ENCODE measurements at regions not wholly inside any gene's neighbourhood (a gene's known extent, or its start where the extent isn't known, plus 50 kb on each side); places are given as distances from the start of the nearest gene placed in this dataset.

DNA sequence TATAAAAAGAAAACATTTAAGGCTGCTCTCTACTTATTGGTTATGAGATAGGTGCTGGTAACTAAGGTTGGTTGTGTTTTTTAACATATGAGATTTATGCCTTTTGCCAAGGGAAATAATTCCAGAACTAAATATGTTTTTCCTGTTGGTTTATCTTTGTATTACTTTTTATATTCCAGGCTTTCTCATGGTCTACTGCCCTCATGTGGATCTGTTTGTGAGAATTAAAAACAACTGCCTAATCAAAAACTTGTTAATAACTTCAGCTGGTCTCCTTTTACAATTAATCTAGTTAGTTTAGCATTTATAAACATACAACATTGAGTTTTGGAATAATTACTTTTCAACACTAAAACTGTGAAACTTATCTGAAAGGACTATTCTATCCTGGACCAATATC, 1208.3 kb downstream of the ADGRL3 start:
- Mint-ChIP-seq H3K27ac (no peak overlapping the region), H3K36me3 (peaks cover 4 to 6% of the 10 kb centered on the region in 2 donors), H3K9me3 (peaks cover 15 to 19% of the 10 kb centered on the region in 2 donors)
- DNase-seq (ENCODE audit: low spot score in 2 of 2): no peak
- ATAC-seq: no peak

DNA sequence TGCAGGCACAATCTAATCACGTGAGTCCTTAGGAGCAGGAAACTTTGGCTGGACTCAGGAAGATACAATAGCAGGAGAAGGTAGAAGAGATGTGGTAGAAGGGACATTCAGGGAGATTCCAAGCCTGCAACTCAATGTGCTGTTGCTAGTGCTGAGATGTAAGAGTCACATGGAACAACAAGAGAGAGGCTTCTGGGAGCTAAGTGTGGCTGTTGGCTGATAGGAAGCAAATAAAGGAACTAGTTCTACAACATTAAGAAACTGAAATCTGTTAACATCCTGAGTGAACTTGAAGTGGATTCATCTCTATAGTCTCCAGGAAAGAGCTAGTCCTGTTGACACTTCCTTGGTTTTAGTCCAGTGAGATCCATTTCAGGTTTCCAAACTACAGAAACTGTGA, 1207.4 kb downstream of the ADGRL3 start:
- ATAC-seq (no peak), DNase-seq (ENCODE audit: low spot score in 2 of 2) (no peak)
- H3K27ac Mint-ChIP-seq: no peak overlapping the region
- H3K9me3 Mint-ChIP-seq: peaks cover 15 to 19% of the 10 kb centered on the region in 2 donors
- peaks cover 4 to 6% of the 10 kb centered on the region in 2 donors for H3K36me3 Mint-ChIP-seq

DNA sequence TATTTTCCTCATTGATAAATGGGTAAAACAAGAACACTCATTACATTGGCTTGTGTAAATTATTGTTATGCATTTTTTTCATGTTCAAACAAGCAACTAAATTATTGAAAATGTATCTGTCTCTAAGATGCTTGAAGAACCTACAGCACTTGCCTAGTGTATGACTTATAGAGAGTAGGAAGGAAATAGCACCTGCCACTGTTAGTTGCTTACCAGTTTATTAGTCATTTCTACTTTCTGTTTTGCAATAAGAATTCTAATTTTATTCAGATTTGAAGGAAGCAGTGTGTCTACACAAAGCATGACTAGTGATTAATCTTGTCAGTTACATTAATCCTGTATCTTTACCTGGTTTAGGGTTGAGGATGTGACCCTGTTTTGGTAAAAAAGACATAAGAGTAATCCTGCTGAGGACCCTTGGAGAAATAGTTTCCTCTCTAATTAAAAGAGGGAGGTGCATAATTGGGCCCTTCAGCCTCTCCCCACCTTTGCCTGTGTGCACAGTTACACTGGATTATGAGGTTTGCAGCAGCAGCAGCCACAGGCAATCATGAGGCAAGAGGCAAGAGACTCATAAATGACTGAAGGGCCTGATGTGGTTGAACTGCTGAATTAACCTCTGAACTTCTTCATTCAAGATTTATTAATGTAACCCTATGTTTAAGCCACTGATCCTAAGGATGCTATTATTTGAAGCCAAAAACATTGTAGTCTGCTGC, 1202.1 kb downstream of the ADGRL3 start:
- H3K36me3 Mint-ChIP-seq: peaks cover 2 to 6% of the 10 kb centered on the region in 2 donors
- ATAC-seq (no peak), DNase-seq (ENCODE audit: low spot score in 2 of 2) (no peak)
- peaks cover 15 to 20% of the 10 kb centered on the region in 2 donors for H3K9me3 Mint-ChIP-seq
- no peak overlapping the region for H3K27ac Mint-ChIP-seq

DNA sequence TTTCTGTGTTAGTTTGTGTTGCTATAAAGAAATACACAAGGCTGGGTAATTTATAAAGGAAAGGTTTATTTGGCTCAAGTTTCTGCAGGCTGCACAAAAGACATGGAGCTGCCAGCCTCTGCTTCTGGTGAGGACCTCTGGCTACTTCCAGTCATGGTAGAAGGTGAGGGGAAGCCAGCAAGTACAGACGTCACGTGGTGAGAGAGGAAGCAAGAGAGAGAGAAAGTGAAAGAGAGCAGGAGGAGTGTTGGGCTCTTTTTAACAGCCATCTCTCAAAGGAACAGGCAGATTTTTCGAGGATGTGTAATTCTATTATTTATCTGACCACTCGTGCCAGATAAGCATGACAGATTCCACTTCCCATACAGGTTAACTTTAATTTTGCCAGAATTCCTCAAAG, 1199.1 kb downstream of the ADGRL3 start:
- DNase-seq (ENCODE audit: low spot score in 2 of 2) (no peak), ATAC-seq (no peak)
- peaks cover 12 to 28% of the 10 kb centered on the region in 2 donors for H3K9me3 Mint-ChIP-seq
- H3K36me3 Mint-ChIP-seq: no peaks in the 10 kb centered on the region
- H3K27ac Mint-ChIP-seq: no peak overlapping the region

DNA sequence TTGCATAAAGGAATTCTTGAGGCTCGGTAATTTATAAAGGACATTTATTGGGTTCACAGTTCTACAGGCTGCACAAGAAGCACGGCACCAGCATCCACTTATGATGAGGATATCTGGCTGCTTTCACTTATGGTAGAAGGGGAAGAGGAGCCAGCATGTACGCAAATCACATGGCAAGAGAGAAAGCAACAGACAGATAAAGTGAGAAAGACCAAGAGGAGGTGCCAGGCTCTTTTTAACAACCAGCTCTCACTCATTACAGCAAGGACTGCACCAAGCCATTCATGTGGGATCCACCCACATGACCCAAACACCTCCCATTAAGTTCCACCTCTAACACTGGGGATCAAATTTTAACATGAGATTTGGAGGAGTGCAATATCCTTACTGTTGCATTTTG, 1198.2 kb downstream of the ADGRL3 start:
- ATAC-seq (no peak), DNase-seq (ENCODE audit: low spot score in 2 of 2) (no peak)
- H3K9me3 Mint-ChIP-seq: peaks cover 15 to 32% of the 10 kb centered on the region in 2 donors
- no peaks in the 10 kb centered on the region for H3K36me3 Mint-ChIP-seq
- H3K27ac Mint-ChIP-seq: no peak overlapping the region

DNA sequence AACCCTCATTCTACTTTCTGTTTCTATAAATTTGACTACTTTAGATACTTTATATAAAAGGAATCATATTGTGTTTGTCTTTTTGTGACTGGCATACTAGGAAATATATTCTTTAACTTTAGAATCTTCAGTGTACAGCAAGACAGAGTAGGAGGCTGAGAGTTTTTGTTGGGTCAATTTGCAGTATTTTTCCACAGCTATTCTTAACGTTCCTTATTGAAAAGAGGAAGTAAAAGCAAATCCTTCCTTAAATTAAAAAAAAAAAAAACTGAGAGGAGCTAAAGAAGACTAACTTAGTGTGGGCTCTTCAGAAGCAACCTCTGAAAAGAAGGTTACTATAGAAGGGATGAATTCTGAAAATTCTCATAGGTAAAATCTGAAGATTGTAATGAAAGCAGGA, 1194.6 kb downstream of the ADGRL3 start:
- H3K36me3 Mint-ChIP-seq: no peaks in the 10 kb centered on the region
- H3K9me3 Mint-ChIP-seq: peaks cover 19 to 32% of the 10 kb centered on the region in 2 donors
- DNase-seq (ENCODE audit: low spot score in 2 of 2): no peak
- H3K27ac Mint-ChIP-seq: no peak overlapping the region
- ATAC-seq: no peak

DNA sequence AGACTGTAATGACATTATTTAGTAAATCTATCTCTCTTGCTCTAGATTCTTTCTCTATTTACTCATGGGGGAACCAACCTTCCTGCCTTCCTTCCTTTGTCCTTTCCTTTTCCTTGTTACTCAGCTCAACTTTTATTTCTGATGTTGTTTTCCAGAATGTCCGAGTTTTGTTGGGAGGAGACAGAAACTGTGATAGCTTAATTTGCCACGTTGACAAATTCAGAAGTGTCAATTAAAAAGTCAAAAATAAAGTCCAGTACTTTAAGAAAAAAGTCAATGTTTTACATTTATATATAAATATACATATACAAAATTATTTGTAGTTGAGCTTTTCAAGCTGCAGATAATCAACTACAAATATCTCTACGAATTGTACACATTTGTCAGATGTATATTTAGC, 1187.7 kb downstream of the ADGRL3 start:
- ATAC-seq (no peak), DNase-seq (ENCODE audit: low spot score in 2 of 2) (no peak)
- Mint-ChIP-seq H3K27ac (no peak overlapping the region), H3K9me3 (peaks cover 19% of the 10 kb centered on the region in 2 donors), H3K36me3 (peaks cover 0 to 5% of the 10 kb centered on the region in 2 donors)

DNA sequence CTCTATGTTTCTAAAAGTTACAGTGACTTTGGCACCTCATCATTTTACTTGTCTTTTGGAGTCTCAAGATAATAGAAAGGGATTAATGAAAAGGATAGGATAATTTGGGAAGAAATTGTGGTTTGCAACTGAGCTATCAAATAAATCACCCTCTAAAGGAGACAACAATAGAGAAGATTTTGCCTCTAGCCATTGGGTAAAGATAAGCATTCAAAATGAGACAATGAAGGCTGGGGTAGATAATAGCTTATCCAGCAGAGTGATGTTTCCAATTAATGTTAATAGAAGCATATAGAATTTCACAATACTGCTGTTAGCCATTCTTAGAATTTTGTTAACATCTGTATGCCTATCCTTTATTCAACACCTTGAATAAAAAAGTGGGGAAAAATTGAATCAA, 1177.6 kb downstream of the ADGRL3 start:
- no peak for ATAC-seq
- Mint-ChIP-seq H3K36me3 (peaks cover 0 to 6% of the 10 kb centered on the region in 2 donors), H3K27ac (no peak overlapping the region), H3K9me3 (peaks cover 13 to 22% of the 10 kb centered on the region in 2 donors)
- no peak for DNase-seq (ENCODE audit: low spot score in 2 of 2)

DNA sequence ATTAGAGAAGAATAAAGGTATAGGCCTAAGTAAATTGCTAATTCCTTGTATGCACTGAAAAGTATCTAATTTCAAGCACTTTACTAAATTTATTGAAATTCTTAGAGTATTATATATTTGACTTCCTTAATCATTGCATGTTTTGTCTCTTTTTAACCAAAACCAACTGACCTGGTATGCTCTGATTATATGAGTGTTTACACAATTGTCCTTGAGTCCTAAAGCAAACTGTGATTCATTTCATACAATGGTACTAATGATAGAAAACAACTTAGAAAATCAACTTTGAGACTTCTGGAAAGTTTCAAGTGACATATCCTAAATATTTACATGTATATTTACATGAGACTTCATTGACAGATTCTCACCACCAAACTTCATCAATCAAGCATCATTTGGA, 1177.1 kb downstream of the ADGRL3 start:
- Mint-ChIP-seq H3K9me3 (peaks cover 13 to 22% of the 10 kb centered on the region in 2 donors), H3K27ac (no peak overlapping the region), H3K36me3 (peaks cover 0 to 6% of the 10 kb centered on the region in 2 donors)
- DNase-seq (ENCODE audit: low spot score in 2 of 2) (no peak), ATAC-seq (no peak)

DNA sequence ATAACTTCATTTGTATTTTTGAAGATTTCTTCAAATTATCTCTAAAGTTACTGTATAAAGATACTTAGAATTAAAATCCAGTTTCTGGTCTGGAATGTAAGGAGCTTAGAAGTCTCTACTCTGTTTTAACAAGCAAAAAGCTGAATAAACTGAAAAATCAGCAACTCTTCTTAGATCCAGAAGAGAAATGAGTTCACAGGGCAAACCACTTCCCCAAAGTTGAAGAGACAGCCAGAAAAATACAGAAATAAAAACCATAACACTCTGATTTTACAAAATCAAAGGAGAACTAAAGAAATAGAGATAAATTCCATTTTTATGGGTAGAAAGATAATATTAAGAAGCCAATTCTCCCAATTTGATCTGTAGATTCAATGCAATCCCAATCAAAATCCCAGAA, 1166.8 kb downstream of the ADGRL3 start:
- Mint-ChIP-seq H3K9me3 (peaks cover 18 to 26% of the 10 kb centered on the region in 2 donors), H3K27ac (no peak overlapping the region), H3K36me3 (peaks cover 0 to 3% of the 10 kb centered on the region in 2 donors)
- ATAC-seq: no peak
- no peak for DNase-seq (ENCODE audit: low spot score in 2 of 2)

DNA sequence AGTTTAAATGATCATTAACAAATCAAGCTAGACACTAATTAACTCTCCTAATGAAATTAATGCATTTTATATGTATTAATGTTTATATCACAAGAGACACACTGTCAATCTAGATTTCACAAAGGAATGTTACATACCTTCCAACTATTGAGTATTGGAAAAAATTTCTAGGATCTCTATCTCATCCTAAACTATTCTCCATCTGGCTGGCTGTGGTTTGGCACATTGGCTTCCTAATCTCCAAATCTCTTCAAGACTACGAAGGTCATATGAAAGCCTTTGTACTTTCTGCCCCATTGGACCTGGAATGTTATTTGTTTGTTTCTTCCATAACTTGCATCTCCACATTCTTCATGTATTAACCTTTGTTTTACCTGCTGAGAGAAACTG, 1160.0 kb downstream of the ADGRL3 start:
- peaks cover 10 to 14% of the 10 kb centered on the region in 2 donors for H3K9me3 Mint-ChIP-seq
- no peak for DNase-seq (ENCODE audit: low spot score in 2 of 2)
- no peak for ATAC-seq
- H3K27ac Mint-ChIP-seq: no peak overlapping the region
- peaks cover 0 to 6% of the 10 kb centered on the region in 2 donors for H3K36me3 Mint-ChIP-seq

DNA sequence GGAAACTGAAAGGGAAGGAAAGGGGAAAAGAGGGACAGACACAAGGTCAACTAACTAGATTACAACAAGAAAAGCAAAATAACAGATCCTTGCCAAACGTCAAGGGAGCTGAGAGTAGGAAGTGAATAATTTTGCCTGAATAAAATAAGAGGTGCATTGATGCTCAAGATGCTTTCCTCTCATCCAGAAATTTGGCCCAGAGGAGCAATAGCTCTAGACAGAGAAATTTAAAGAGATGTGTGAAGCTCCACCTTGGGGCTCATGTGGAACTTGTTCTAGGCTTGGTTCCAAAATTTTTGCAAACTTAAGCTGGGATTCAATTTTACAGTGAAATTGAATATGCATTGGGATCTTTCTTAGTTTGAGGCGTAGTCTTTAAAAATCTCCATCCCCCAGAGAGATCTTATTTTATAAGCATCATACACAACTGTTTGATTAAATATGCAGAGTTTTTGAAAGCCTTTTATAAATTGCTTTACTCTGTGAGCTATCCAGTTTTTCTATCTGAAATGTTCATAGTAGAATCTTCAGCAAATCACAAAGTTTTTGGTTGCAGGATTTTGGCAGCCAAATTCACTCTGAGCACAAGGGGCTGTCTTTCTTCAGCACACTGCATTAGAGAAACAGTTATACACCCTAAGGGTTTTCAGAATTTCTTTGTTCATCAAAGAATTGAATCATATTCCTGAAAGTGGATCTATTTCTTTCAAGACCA, 1159.5 kb downstream of the ADGRL3 start:
- DNase-seq (ENCODE audit: low spot score in 2 of 2) (no peak), ATAC-seq (no peak)
- Mint-ChIP-seq H3K27ac (no peak overlapping the region), H3K9me3 (peaks cover 5 to 9% of the 10 kb centered on the region in 2 donors), H3K36me3 (peaks cover 0 to 6% of the 10 kb centered on the region in 2 donors)

DNA sequence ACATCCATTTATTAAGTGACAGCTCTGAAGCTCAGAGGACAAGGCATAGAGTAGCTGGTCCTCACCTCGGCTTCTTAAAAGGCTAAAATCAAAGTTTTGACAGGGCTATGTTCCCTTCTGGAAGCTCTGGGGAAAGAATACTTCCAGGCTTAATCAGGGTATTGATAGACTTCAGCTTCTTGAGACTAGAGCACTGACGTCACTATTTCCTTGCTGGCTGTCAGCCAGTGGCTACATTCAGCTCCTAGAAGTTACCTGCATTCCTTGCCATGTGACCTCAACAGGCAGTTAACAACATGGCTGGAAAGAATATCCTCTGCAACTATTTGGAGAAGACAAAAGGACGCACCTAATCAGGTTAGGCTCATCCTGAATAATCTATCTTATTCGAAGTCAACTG, 1144.8 kb downstream of the ADGRL3 start:
- peaks cover 11 to 19% of the 10 kb centered on the region in 2 donors for H3K9me3 Mint-ChIP-seq
- no peak overlapping the region for H3K27ac Mint-ChIP-seq
- DNase-seq (ENCODE audit: low spot score in 2 of 2) (no peak), ATAC-seq (no peak)
- peaks cover 3% of the 10 kb centered on the region in 2 donors for H3K36me3 Mint-ChIP-seq

DNA sequence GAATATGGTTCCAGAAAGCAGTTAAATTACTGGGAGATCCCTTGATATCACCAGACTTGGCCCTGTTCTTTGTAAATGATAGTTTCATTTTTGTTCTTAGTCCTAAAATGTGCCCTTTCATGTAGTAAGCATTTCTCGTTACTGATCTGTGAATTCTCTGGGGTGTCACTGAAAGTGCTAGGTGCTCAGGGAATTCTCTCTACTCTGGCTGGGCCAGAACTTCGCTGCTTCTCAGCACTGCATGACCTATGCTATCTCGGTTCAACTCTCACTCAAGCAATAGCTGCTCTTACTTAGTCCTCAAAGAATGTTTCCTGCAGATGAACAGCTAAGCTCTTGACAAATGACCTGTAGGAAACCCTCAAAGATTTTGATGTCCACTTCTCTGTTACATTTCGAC, 1144.3 kb downstream of the ADGRL3 start:
- peaks cover 5 to 7% of the 10 kb centered on the region in 2 donors for H3K36me3 Mint-ChIP-seq
- DNase-seq (ENCODE audit: low spot score in 2 of 2) (no peak), ATAC-seq (no peak)
- H3K27ac Mint-ChIP-seq: no peak overlapping the region
- peaks cover 13 to 22% of the 10 kb centered on the region in 2 donors for H3K9me3 Mint-ChIP-seq

DNA sequence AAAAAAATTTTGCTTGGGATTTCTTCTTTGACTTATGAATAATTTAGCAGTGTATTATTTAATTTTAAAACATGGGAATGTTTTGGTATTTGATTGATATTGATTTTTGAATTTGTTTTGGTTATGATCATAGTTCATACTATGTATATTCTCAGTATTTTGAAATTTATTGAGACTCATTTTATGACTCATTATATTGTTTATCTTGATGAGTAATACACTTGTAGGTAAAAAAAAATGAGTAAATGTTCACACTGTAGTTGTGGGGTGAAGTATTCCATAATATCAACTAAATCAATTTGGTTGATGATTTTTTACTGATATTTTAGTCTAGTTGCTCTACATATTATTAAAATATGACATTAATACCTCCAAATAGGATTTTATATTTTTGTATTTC, 1142.2 kb downstream of the ADGRL3 start:
- Mint-ChIP-seq H3K9me3 (peaks cover 21 to 33% of the 10 kb centered on the region in 2 donors), H3K36me3 (peaks cover 11 to 16% of the 10 kb centered on the region in 2 donors), H3K27ac (no peak overlapping the region)
- ATAC-seq: no peak
- DNase-seq (ENCODE audit: low spot score in 2 of 2): no peak

DNA sequence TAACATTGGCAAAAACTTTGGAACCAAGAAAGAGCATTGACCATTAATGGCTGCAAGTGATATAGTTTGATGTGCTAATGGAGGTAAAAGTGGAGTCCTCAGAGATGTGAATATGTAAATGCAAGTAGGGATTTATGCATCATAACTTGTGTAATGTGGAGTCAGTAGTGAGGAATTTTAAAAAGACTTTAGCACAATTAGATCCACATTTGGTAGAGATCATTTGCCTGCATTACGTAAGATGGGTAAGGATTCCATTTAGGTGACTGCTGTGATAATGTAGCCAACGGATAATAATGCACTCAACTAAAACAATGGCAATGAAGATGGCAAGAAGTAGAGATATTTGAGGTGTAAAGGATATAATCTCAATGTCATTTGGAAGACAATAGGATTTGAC, 1128.4 kb downstream of the ADGRL3 start:
- Mint-ChIP-seq H3K36me3 (peaks cover 0 to 7% of the 10 kb centered on the region in 2 donors), H3K9me3 (peaks cover 13 to 21% of the 10 kb centered on the region in 2 donors), H3K27ac (no peak overlapping the region)
- ATAC-seq (no peak), DNase-seq (ENCODE audit: low spot score in 2 of 2) (no peak)

DNA sequence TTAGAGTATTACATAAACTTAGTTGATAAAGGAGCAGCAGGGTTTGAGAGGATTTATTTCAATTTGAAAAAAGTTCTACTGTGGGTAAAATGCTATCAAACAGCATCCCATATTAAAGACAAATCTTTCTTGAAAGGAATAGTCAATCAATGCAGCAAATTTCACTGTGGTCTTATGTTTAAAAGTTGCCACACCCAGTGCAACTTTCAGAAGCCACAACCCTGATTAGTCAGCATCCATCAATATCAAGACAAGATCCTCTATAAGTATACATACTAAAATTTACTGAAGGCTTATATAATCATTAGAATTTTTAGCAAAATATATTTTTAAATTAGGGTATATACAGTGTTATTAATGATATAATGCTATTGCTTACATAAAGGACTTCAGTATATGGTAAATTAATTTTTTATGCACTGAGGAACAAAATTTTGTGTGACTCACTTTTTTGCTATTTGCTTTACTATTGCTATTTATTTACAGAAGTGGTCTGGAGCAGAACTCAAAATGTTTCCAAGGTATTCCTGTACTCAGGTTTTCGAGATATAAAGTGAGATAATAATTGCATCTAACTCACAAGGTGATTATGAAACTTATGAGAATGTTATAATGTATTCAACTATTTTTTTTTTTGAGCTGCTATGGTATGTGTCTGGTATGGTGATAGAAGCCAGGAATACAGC, 1127.6 kb downstream of the ADGRL3 start:
- H3K9me3 Mint-ChIP-seq: peaks cover 10 to 18% of the 10 kb centered on the region in 2 donors
- H3K36me3 Mint-ChIP-seq: peaks cover 0 to 4% of the 10 kb centered on the region in 2 donors
- no peak overlapping the region for H3K27ac Mint-ChIP-seq
- ATAC-seq (no peak), DNase-seq (ENCODE audit: low spot score in 2 of 2) (no peak)

Data from activated naive CD4-positive, alpha-beta T cell treated with anti-CD3 and anti-CD28 coated beads, Interleukin-2, amount 50 U/mL, for 72 hours (primary cell).